IPS-NIHi7 (cell line): ENCODE measurements at regions not wholly inside any gene's neighbourhood (a gene's known extent, or its start where the extent isn't known, plus 50 kb on each side); places are given as distances from the start of the nearest gene placed in this dataset.

ENCODE experiments used
- DNase-seq: peaks from one replicate; pipeline ENCODE4 v3.0.0; 2012; ENCODE audit warnings: mixed read lengths; ENCODE audit errors: extremely low spot score

GRCh38 chr10:107474650-107475049, 310.1 kb upstream of the SORCS1 start:
- no peak for DNase-seq

GRCh38 chr10:107473225-107473624, 308.7 kb upstream of the SORCS1 start:
- DNase-seq = no peak

DNA sequence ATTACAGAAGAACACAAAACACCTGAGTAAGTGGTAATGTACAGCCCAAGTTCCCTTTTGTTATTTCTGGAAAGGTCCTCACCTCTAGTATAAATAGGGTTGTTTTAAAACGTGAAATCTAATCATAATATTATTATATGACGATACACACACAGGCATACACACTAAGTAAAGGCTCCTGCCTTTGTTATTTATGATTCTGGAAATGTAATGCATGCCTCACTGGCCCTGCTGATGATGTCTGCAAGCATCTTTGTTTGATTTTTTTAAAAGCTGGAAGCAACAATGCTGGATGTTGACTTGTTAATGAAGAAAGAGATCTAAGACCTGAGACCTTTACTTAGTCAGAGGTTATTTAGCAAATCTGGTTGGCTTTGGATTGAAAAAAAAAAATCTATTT, 307.4 kb upstream of the SORCS1 start:
- DNase-seq = no peak

DNA sequence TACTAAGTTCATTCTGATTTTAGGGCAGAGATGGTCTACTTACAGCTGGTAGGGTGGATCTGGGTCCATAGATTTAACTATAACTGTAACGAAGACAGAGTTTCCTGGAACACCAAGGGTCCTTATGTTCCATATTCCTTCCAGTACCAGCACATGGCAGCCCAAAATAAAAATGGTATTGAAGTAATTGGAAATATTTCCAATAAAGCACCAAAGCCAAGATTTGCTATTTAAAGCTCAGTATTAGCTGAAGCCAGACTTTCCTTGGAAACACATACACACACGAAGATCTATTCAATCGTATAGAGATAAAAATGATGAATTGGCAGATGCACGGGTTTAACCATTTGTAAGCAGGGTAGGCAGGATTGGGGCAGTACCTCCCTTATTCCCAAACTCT, 289.1 kb upstream of the SORCS1 start:
- no peak for DNase-seq

- no peak for DNase-seq
Observed at GRCh38 chr10:107451047-107451446, 286.5 kb upstream of the SORCS1 start.

- no peak for DNase-seq
Observed at GRCh38 chr10:107450056-107450455, 285.6 kb upstream of the SORCS1 start.

GRCh38 chr10:107444443-107444842, 279.9 kb upstream of the SORCS1 start:
- no peak for DNase-seq

DNA sequence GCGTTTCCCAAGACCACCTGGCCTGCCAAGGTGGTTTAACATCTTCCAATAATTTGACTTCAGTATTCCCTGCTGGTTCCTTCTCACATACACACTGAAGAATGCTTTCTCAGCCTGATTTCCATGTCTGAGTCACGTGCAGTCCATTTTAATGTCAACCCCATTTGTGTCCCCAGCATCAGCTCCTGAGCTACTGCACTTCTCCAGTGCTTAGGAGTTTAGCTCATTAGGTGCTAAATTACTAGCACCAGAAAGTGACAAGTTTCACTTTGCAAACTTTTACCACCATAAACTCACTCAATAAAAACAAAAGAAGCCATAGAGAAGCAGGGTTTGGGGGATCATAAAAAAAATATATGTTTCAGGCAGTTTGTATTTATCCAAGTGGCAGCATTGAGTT, 279.3 kb upstream of the SORCS1 start:
- no peak for DNase-seq

DNA sequence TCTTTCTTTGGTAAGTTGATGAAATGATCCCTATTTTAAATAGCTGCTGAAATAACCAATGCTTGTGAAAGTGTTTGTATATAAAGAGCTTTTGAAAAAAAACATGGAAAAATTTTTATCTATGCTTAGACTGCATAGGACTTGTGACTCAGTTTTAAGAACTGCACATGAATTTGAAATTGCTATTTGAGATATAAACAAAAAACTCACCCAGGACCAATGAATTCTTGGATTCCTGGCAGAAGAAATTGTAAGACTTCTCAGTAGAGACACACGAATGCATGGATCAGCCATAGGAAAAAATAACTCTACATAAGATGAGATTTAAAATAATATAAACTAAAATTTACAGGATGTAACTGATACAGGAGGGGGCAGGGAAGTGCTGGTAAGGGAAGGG, 278.8 kb upstream of the SORCS1 start:
- no peak for DNase-seq

- no peak for DNase-seq
Observed at GRCh38 chr10:107442035-107442505, 277.6 kb upstream of the SORCS1 start.

DNA sequence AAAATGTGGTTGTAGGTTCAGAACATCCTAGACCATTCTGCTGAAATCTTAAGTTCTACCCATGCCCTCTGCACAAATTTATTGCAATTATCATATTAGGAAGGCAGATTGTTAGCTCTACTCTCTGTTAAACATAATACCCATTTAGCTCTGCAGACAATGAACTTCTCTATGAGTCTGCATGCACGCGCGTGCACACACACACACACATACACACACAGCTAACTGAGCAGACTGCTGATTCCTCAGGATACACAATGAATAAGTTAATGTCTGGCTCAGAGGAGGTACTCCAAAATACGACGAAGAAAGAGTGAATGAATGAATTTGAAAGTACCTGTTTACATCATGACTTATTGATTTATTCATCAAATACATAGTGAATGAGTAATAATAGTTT, 276.2 kb upstream of the SORCS1 start:
- no peak for DNase-seq

DNA sequence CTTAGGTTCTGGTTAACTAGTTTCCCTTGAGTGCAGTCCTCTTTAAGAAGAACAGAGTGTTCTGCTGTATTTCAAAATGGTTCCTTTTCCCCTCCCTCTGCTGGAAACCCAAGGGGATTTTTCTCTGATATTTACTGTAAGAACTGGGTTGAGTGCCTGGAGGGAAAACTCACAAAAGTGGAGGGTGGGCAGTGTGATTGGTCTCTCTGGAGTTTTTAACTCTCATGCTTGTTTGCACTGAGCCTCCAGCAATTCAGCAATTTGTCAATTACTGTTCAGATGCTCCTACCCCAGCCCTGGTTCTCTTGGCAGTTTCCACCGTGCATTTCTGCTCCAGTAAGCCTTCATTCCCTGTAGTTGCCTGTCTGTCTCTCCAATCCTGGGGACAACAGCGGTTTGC, 273.4 kb upstream of the SORCS1 start:
- DNase-seq = no peak

DNA sequence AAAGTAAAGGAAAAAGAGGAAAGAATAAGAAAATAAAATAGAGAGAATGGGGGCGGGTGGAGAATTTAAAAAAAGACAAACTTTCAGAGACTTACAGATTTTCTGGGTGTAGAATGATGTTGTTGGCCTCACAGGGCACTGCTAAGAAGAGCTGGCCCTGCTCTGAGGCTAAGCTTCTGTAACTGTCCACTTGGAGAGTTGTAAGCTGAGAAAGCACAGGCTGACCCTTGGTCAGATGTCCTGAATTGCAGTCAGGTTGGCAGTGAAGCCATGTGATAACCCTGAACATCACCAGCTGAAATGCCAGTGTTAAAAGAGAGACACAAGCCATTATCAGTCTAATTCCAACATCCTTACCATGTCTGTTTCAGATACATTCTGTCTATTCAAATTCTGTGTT, 272.1 kb upstream of the SORCS1 start:
- DNase-seq = no peak

DNA sequence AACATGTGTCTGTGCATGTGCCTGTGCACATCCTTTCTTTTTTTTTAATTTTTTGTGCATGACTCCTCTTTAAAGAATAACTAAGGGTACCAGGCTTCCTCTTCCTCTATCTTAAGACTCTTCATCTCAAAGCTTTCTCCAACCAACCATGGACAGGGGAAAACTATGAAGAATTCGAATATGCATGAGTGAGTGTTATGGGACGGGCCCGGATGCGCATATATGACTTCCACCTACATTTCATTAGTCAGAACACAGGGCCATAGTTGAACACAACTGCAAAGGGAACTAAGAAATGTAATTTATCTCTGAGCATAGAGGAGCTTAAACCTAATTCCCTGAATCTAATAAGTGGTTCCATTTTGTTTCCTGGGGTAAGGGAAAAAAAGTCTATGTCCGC, 270.3 kb upstream of the SORCS1 start:
- no peak for DNase-seq

- no peak for DNase-seq
Observed at GRCh38 chr10:107434201-107434600, 269.7 kb upstream of the SORCS1 start.

- DNase-seq = no peak
Observed at GRCh38 chr10:107433605-107434004, 269.1 kb upstream of the SORCS1 start.

DNA sequence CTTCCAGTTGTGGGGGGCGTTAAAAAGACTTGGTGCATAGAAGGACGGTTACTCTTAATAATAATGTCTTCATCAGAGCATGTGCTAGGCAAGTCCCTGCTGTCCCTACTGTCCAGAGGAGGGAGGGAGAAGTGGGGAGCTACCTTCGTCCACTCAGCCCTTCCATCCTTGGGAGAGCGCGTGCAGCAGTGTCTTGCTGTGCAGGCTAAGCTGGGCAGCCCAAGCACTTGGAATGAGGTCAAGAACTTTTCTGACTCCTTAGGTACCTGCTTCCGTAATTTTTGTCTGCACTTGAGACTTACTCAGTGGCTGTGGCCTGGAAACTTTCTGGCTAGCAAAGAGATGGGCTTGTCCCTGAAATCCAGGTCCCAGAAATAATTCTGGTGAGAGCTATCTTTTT, 265.9 kb upstream of the SORCS1 start:
- DNase-seq = no peak

DNA sequence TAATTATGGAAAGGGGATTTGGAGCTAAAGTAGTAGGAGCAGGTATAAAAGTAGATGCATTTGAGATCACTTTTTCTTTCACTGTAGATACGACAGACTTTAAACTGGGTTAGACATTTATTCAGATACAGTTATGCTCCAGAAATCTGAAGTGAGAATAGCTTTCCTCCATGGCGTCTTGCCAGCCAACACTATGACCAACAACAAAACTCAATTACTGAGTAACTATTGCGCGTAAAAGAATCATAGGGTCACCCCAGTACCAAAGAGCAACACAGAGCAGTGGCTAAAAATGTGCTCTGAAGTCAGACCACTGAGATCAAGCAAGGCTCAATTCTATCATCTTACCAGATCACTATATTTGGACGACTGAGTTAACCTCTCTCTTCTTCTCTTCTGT, 262.5 kb upstream of the SORCS1 start:
- no peak for DNase-seq

DNA sequence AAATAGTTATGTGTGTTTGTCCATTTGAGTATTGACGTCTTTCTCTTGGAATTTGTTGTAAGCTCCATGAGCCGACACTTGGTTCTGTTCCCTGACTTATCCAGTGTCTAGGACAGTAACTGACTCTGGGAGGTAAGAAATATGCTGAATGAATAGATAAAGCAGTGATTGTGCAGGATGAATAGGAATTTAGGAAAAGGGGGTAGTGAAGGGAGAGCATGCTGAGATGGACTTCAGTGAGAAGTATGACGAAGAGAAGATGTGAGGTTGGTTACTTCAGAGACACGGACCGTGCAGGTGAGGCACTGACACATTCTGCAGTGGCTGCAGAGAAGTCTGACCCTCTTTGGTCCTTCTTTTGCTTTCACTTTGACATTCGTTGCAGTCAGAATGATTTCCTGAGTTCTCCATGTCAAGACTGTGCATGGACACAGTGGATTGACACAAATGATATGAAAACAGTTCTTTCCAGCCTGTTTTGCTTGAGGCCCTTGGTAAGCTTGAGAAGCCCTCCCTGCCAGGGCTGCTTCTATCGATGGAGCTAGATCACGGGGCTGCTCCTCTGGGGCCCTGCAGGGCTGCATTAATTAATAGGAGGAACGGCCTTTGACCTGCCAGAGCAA, 261.5 kb upstream of the SORCS1 start:
- DNase-seq = no peak

DNA sequence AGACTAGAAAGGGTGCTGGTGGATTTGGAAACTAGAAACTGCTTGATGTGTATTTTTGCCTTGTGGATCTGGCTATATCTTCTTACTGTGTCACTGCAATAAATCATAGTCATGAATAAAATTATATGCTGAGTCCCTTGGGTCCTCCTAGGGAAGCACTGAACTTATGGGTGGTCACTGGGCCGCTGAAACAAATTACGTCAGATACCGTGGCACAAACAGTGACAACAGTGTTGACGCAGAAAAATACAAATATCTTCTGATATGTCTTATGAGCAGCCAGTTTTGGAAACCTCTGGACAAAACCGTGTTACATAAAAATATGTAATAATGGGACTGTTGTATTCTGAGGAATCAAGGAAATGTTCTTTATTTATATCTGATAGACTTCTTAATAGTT, 260.1 kb upstream of the SORCS1 start:
- DNase-seq = no peak

DNA sequence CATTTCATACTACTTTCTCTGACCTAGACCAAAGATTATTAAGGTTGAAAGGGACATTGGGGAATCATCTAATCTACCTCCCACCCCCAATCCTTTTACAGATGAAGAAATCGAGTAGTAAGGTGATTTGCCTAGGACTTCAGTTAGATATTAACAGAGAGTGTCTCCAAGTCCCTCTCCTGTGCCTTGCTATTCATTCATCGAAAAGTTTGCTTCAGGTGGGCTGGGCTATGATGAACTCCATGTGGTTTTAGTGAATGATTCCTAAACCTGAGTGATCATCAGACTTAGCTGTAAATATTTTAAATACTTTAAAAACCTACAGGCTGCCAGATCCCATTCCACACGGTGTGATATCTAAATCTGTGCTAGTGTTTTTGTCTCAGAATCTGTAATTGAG, 259.4 kb upstream of the SORCS1 start:
- no peak for DNase-seq

DNA sequence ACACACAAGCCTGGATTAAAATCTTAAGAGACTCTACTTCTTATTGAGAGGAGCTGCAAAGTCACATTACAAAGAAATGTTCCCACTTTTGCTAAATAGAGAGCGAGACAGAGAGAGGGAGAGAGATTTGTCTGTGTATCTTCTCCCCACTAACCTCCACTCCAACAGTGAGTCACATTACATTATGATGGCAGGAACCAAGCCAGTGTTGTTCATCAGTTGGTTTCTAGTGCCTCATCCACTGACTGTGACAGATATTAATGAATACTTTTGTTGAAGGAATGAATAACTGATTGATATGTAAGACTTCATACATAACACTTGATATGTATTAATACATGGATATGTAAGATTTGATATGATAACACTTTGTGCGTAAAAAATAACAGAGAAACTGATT, 258.2 kb upstream of the SORCS1 start:
- DNase-seq = no peak

DNA sequence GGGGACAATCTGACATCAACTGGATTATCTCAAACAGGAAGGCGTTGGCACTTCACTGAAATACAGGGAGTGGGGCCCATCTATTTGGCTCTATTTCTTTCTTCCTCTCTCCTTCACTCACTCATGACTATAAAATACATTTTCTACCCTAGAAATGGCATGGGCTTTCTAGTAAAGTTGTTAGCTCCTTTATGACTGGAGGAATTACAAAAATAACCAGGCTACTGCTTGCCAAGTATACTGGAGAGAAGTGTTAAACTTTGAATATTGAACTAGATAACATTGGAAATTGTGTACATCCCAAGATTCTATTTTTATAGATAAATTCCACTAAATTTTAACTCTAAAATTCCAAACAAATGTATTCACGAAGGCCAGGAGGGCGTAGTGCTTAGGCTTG, 255.7 kb upstream of the SORCS1 start:
- no peak for DNase-seq

- no peak for DNase-seq
Observed at GRCh38 chr10:107418085-107418806, 253.7 kb upstream of the SORCS1 start.
